ENCODE measurements at regions not wholly inside any gene's neighbourhood (a gene's known extent, or its start where the extent isn't known, plus 50 kb on each side); places are given as distances from the start of the nearest gene placed in this dataset.
"Not testable (repeated sequence)": the region's sequence is repeated elsewhere in the genome, so short reads cannot be mapped to it uniquely, and the experiment has no call there.

DNA sequence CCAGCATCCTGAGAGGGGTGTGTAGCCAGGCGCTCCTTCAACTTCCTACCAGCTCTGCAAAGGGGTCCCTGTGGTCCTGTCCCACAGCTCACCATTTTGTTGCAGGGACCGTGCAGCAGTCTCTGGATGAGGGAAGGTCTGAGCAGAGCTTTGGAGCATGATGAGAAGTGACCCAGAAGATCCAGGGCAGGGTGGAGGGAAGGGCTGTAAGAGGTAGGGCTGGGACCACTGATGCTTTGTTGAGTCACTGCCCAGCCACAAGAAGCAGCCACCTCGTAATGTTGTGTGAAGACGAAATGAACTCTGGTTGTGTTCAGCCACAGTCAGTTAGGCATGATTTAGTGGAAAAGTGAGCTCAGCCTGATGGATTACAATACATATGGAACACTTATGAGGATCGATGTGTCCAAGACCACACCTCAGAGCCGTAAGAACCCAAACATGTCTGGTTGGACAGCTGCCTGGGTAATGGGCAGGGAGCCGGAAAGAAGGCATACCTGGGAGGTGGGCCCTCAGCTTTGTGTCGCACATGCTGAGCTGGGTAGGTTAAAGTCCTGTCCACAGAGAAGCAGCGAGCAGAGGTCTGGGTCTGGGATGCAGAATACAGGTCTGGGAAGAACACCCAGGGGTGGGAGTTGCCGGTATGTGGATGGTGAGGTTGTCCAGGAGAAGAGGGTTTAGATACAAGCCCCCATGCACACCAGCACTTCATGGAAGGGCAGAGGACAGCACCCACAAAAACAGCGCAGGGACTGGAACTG is 250.1 kb downstream of the GADD45G start:
- no peak for DNase-seq (ENCODE audit: extremely low read depth in 1 of 2, low read depth in 1 of 2)

DNA sequence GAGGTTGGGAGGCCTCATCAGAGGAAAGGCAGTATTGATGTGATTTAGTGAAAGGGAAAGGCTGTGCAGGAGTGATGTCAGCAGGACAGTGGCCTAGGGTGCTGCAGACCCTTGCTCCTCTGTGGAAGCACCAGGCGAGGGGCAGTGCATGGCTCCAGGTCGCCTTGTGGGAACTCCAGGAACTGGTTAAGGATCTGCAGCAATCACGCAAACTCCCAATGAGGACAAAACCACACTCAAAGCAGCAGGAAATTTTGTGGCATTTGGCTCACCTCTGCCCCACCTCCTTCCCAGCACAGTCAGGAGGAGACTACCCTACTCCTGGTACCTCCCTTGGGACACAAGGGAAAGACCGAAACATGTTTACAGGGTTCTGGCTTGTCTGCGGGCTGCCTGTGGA is 251.5 kb downstream of the GADD45G start:
- not testable (repeated sequence) for DNase-seq (ENCODE audit: extremely low read depth in 1 of 2, low read depth in 1 of 2)

DNA sequence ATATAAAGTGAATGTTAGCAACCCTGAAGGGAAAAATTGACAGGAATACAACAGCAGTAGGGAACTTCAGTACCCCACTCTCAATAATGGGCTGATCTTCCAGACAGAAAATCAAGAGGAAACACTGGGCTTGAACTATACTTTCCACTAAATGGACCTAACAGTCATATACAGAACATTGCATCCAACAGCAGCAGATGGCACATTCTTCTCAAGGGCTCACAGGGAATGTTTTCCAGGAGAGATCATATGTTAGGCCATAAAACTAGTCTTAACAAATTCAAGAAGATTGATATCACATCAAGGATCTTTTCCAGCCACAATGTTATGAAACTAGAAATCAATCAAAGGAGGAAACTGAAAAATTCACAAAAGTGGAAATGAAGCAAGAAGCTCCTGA is 252.1 kb downstream of the GADD45G start:
- not testable (repeated sequence) for DNase-seq (ENCODE audit: extremely low read depth in 1 of 2, low read depth in 1 of 2)

DNA sequence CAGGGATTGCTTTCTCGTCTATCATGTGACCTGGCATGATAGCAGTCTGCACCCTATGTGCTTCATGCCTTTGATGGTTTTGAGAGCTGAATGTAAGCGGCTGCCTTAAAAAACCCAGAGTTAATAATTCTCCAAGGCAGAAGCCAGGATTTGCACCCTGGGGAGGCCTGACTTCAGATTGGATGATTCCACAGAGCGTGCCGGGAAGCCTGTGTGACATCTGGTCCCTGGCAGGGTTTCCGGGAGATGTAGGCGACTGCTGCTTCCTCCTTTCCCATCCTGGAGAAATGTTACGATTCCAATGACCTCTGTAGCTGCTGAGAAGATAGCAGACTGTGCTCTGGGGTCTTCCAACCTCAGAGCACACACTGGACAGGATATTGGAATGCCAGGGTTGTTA is 255.0 kb downstream of the GADD45G start:
- DNase-seq (ENCODE audit: extremely low read depth in 1 of 2, low read depth in 1 of 2), result not testable (repeated sequence)

DNA sequence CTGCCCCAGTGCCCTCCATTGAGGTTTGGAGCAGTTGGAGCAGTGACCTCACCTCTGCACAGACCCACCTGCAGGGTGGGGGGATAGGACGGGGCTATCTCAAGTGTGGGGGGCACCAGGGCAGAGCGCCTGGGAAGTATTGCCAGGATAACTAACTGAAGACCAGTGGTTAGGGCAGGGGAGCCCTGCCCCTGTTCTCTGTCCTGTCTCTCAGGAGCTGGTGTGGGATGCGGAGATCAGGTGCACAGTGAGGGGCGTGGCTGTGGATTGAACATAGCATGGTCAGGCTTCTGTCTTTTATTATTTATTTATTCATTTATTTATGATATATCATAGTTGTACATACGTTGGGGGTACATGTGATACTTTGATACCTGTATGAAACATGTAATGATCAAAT is 256.6 kb downstream of the GADD45G start:
- not testable (repeated sequence) for DNase-seq (ENCODE audit: extremely low read depth in 1 of 2, low read depth in 1 of 2)

DNA sequence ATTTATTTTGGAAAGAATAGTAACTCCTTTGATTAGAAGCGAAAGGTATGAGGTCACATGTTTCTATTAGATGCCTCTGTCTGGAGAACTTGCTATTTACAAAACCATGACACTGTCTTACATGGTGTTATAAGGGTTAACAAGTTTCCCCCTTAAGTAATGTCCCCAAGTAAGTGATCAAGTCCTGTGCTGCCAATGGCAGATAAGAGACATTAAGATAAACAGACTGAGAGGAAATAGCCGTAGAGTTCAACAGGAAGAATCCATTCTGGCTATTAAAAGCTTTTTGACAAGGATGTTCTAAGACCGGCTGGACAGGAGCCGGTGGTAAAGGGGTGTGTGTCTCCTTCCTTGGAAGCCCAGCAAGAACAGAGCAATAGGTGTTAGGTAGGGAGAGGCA is 257.5 kb downstream of the GADD45G start:
- no peak for DNase-seq (ENCODE audit: extremely low read depth in 1 of 2, low read depth in 1 of 2)

DNA sequence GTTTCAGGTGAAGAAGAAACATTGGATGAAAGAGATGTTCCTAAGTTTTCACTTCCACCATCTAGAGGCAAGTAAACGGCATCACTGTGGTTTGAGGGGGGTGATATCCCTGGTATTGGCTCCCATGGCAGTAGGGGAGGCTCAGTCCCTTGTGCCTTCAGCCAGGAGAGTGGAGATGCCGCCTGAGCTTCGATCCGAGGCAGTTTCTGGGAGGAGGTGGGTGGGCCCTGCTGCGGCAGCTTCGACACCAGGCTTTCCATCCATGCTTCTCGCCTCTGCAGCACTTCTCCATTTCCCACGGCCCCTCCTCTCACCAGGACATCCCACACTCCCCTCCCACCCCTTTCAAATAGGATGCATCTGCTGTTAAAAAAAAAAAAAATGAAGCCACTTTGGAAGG is 258.3 kb downstream of the GADD45G start:
- no peak for DNase-seq (ENCODE audit: extremely low read depth in 1 of 2, low read depth in 1 of 2)

DNA sequence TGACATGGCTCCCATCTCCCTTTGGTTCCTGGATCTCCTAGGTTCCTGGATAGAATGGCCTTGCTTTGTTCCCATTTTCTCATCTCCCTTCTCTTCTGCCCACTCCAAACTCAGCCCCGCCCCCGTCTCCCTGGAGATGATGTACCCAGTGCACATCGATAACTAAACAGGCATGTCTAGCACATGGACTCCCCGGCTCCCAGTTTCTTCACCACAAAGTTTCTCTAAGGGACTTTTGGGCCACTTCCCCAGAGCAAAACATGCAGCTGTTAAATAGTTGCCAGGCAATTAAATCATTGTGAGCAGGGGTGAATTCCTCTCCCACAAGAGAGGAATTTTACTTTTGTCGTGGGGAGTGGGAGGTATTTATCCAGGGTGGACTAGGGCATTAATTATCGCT is 259.0 kb downstream of the GADD45G start:
- DNase-seq (ENCODE audit: extremely low read depth in 1 of 2, low read depth in 1 of 2), result no peak

DNA sequence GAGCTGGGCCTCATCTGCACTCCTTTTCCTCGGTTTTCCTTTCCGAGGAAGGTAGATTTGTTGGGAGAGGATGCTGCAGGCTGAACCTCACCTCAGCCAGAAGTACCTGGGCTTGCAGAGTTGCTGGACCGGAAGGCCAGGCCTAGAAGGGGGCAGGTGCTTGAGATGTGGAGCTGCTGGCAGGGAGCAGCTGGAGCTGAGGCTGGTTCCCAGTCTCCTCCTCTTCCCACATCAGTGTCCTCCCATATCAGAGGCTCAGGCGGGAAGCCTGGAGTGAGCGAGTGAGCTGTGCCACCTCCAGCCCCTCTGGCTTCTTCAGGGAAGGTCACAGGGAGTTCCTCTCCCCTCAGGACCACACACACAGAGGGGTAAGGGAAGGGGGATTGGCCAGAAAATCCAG is 259.4 kb downstream of the GADD45G start:
- no peak for DNase-seq (ENCODE audit: extremely low read depth in 1 of 2, low read depth in 1 of 2)

DNA sequence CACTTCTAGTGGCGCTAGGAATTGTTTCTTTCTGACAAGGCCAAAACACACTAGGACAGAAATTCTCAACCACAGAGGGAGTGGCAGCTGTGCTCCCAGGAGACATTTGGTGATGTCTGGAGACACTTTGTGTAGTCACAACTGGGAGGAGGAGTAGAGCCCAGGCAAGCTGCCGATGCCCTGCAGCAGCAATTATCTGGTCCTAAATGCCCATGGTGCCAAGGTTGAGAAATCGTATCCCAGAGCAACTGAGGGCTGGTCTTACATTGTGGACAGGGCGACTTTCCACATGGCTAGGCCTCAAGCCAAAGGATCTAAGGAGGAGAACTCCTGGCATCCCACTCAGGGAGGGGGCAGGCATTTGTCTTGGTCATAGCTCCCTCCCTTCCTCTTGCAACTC is 259.9 kb downstream of the GADD45G start:
- DNase-seq (ENCODE audit: extremely low read depth in 1 of 2, low read depth in 1 of 2), result no peak

DNA sequence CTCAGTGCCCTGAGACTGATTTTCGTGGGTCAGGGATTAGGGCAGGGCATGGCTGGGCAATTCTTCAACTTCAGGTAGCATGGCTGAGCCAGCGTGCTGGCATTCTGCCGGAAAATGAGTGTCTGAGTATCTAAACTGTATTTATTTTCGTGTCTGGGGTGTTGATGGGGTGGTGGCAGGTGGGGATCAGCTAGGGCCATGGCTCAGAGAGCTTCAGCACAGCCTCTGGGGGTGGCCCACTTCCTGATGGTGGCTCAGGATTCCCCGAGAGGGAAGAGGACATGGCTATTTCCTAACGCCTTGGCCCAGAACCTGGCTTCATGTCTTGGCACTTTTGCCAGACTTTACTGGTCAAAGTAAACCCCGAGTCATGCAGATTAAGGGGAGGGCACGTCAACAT is 260.5 kb downstream of the GADD45G start:
- DNase-seq (ENCODE audit: extremely low read depth in 1 of 2, low read depth in 1 of 2), result no peak

DNA sequence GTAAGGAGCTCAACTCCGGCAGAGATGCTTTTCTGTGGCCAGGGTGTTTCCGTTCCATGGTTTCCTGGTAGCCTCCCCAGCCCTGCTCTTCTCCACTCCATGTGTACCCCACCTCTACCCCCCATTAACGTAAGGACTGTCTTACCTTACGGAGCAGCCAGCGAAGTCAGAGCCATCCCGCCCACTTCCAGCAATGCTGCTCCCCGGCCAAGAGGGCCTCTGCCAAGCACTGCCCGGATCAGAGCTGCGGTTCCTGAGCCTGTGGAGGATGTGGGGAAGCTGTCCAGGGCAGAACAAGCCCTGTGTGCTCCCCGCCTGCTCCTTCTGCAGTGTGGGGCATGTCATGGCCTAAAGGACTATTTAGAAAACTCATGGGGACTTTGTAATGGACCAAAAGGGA is 261.2 kb downstream of the GADD45G start:
- DNase-seq (ENCODE audit: extremely low read depth in 1 of 2, low read depth in 1 of 2), result no peak

DNA sequence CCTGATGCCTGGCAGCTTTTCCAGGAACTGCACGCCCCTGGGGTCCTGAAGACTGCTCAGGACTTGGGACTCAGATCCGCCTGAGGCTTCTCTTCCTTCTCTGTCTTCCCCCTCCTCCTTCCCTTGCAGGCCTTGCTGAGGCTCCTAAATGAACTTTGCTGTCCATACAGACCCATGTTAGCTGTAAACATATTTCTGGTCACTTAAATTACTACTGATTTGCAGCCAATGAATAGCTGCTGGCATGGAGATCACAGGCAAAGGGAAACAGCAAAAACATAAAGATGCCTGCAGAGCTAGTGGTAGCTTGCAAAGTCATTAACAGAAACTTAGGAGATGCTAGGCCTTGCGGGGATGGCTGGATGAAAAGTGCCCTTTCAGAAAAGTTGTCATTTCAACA is 261.9 kb downstream of the GADD45G start:
- no peak for DNase-seq (ENCODE audit: extremely low read depth in 1 of 2, low read depth in 1 of 2)

DNA sequence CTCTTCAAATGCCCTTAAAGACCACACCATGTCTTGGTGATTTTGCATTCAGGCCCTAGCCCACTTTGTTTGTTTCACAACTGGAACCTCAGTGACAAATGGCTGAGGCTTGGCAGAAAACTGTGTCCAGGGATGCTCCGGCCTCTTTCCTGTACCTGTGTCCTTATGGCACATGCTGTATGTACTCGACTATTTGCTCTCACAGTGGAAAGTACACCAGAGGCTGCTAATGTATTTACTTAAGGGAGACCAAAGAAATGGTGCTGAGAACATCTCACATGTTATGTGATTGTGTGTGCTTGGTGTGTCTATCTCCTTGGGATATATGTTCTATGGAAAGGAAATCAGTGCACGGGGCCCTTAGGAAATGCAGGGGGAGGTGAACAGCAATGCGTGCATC is 263.3 kb downstream of the GADD45G start:
- DNase-seq (ENCODE audit: extremely low read depth in 1 of 2, low read depth in 1 of 2), result no peak

DNA sequence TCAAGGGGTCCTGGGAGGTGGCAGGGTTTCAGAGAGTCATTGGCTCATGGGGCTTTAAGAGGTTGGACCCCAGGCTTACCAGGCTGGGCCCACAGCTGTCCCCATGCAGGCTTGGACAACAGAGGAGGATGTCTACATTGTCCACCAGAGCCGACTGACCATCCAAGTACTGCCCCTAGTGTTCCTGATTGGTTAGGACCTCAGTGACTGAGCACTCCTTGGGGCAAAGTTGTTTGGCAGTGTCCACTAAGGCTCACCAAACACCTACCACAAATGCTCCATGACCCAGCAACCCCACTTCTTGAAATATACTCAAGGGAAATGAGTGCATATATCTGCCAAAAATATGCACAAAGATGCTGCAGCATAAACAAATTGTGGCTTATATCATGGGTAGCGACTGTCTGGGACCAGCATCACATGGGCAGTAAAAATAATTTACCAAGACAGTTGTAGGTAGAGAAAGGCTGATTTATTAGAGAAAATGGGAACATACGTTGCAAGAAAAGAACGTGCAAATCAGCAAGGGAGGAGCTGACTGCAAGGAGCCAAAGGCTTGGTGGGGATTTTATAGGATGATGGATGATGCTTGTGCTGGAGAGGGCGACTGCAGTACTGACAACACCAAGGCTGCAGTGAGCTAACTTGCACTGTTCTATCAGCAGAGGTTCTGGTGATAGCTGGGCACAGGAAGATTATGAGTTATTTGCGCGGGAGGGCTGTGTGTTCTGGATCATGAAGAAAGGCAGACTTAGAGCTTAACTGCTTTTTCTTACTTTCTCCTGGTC is 265.2 kb downstream of the GADD45G start:
- DNase-seq (ENCODE audit: extremely low read depth in 1 of 2, low read depth in 1 of 2), result no peak

DNA sequence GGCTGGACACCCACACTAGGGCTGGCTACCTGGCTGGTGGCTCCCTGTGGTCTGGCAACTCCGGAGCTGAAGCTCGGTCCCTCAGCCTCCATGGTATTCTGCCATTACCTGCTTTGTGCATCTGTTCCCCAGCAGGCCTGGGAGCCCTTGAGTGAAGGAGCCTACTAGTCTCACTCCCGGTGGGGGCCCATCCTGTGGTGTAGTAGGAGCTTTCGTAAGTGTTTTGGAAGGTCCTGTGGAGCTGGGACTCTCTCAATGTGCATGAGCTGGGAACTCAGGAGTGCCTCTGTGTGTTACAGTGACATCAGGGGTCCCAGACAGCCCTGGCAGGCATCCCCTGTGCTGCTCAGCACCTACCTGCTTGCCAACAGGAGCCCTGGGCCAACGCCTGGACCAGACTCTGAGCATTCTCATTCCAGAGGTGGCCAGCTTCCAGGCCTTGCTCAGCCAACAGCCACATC is 267.1 kb downstream of the GADD45G start:
- no peak for DNase-seq (ENCODE audit: extremely low read depth in 1 of 2, low read depth in 1 of 2)

DNA sequence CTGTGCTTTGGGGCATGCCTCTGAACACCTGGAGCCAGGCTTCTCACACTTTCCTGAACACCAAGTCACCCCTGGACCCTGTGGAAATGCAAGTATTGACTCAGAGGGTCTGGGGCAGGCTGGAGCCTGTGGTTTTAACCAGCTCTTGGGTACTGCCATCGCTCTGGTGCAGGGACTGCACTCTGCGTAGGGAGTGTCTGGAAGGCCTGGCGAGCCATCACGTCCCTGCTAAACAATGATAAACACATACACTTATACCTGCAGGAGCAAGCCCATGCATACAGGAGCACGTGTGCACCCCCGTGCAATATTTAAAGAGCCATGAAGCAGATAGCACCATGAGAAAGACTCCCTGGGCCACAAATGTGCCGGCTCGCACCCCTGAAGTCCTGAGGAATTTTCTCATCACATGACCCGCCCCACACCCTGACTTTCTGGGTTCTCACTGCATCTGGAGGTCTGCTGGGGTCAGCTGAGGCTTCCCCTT is 267.7 kb downstream of the GADD45G start:
- DNase-seq (ENCODE audit: extremely low read depth in 1 of 2, low read depth in 1 of 2), result no peak

DNA sequence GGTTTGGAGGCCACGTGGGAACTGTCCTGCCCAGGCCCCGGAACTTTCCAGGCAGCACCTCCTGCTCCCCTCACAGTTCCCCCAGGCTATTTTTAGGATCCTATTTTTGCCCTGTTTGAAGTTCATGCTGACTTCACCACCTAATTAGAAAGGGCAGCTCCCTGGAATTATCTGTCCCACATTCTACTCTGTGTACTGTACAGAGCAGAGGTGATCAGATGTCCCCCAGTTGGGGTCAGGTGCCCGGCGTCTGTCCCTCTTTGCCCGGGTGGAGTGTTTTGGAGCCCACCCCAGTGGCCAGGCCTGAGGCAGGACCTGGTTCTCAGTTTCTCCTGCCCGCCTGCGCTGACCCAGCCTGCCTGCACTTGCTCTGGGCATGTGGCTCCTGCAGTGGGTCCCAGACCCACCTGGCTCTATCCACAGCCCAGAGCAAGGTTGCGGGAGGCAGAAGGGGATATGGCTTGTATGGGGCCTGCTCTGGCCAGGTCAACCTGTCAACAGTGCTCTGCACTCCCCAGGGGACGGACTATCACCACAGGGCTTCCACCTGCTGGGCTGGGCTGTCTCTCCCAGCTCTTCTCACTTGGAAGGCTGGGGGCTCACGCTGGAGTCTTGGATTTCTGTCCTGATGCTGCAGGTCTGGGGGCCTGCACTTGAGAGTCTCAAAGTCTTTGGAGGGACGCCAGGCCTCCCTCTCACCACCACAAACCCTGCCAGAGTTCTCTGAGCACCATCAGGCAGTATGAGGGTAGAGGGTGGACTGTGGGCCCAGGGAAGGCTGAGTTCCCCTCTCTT is 268.3 kb downstream of the GADD45G start:
- DNase-seq (ENCODE audit: extremely low read depth in 1 of 2, low read depth in 1 of 2), result no peak

DNA sequence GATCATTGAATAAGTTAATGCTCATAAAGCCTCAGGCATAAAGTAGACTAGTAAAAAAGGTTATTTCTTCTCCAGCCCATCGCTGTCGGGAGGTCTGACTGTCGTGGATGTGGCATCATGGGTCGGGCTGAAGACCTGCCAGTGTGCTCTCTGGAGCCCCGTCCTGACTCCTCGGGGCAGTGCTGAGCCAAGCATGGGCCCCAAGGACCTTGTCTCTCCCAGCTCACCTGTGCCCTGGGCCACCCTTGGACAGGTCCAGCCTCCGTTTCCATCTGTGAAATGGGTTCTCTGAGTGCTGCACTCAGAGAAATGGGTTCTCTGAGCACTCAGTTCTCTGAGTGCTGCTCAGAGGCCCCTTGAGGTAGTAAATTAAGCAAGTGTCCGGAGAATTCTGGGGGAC is 269.0 kb downstream of the GADD45G start:
- DNase-seq (ENCODE audit: extremely low read depth in 1 of 2, low read depth in 1 of 2), result no peak

DNA sequence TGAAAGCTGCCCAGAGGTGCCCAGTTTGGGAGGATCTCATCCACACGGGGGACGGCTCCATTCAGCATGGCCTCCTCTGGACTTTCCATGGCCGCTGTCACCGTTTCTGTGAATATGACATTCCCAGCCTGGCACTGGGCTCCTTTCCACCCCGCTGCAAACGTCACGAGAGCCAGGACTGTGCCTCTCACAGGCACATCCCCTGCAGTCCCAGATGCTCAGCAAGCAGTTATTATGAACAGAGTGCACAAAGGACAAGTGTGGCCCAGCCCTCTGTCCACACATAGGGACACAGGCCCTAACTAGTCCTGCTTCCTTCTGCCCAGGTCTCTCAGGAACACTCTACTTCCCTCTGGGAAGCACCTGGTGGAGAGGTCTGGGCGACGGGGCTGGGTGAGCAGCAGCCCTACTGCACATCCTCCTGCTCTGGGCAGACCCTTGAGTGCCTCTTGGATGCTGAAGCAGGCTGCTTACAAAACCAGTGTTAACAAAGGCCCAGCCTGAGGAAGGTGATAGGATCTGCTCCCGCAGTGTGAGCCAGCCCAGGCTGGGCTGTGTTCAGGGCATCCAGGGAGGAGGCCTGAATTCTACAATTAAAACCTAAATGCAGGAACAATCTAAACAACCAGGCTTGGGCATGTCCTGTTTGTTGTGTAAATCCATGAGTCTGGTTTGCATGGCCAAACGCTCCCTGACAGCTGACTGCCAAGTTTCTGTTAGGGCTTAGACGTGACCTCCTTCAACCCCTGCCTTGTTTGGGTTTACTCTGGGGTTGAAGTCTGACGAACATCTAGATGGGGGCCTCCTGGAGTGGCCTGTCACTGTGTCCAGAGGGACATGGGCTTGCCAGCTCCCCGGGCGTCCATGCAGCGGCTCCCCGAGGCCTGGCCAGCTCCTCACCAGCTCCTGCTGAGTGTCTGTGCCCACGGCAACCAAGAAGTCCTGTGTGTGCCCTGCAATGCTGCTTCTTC is 269.8 kb downstream of the GADD45G start:
- no peak for DNase-seq (ENCODE audit: extremely low read depth in 1 of 2, low read depth in 1 of 2)

Data from stimulated activated CD8-positive, alpha-beta memory T cell treated with anti-CD3 and anti-CD28 coated beads, Interleukin-7, amount 100 ng/mL, for 48 hours (primary cell).